NCI-H2107 treated with DMSO at 0.1 percent for 48 hours (cell line): ENCODE measurements at regions not wholly inside any gene's neighbourhood (a gene's known extent, or its start where the extent isn't known, plus 50 kb on each side); places are given as distances from the start of the nearest gene placed in this dataset.

Source experiments
- DNase-seq: peaks from one replicate; lab custom pipeline; 2025; ENCODE audit not compliant: unreplicated experiment; lab: John Stamatoyannopoulos, UW

DNA sequence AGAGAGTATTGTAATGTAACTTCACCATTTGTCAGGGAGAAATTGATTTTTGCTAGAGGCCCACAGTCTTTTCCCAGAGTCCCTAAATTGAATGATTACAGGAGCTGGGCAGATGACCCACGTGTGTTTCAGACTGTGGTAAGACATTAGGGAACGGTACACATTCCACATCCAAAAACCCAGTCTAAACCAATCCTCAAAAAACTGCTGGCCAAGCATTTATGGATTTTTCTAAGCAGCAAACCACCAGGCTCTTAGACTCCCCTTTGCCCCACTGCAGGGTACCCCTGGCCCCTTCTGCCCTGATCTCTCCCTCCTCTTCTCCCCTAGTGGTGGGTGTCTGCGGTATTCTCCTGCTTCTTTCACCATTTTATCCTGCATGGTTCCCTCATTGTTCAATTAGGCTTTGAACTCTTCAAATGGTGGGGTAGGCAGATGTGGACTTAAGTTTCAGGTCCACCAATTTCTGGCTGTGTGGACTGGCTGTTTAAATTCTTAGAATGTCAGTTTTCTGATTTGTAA is 135.5 kb upstream of the SORCS3 start:
- DNase-seq, result no peak

- no peak for DNase-seq
Measured at GRCh38 chr10:104509981-104510380, 131.1 kb upstream of the SORCS3 start.

GRCh38 chr10:104510644-104511043 is 130.4 kb upstream of the SORCS3 start:
- no peak for DNase-seq

DNA sequence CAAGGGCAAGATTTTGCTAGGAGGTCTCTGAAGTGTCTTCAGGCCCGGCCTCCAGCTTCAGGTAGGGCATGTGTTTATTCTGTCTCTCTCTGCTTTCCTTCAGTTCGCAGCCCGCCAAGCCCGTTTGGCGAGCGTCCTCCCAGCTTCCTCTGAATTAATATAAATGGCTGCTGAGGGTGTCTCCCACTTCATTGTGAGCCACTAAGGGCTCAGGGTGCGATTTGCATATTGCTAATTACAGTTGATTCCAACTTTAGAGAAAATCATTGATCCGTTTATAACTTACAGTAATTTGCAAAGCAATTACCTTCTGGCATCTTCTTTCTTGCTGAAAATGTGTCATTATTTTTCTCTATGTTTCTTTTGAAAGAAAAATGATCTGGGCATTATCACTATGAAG is 128.3 kb upstream of the SORCS3 start:
- no peak for DNase-seq

- DNase-seq, result no peak
Measured at GRCh38 chr10:104515678-104516199, 125.4 kb upstream of the SORCS3 start.

DNA sequence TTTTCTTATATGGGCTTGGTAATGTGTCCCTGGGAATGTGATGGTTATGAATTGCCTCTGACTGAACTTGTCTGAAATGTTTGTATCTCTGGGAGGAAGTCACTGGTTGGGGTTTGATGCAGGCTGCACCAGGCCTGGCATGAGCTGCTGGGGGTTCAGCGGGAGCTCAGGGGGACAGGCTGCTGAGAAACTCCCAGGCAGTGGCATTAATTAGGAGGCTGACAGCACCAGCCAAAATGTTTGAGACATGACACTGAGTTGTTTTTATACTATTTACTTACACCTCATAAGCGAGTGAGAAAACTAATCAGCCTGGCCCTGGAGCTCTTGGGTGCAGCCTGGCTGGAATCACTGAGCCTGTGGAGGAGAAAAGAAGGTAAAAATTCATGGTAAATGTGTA is 124.1 kb upstream of the SORCS3 start:
- no peak for DNase-seq

GRCh38 chr10:104517946-104518345 is 123.1 kb upstream of the SORCS3 start:
- no peak for DNase-seq

- DNase-seq, result no peak
Measured at GRCh38 chr10:104518891-104519290, 122.2 kb upstream of the SORCS3 start.

DNA sequence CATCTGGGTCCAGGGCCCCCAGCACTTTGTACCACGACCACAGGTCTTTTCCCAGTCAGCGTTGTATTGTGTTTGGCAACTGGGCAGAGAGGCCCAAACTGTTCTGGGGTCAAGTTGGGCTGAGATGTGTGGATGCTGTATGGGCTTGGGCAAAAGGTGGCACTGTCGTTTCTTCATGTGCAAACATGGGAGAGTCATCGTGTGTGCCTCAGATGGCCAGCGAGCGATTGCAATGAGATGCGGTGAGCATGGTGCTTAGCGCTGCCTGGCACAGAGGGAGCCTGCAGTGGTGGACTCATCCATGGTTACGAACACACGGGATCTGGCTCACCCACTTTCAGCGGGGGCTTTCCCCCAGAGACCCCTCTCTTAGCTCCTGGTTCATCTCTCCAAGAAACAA is 120.4 kb upstream of the SORCS3 start:
- no peak for DNase-seq

DNA sequence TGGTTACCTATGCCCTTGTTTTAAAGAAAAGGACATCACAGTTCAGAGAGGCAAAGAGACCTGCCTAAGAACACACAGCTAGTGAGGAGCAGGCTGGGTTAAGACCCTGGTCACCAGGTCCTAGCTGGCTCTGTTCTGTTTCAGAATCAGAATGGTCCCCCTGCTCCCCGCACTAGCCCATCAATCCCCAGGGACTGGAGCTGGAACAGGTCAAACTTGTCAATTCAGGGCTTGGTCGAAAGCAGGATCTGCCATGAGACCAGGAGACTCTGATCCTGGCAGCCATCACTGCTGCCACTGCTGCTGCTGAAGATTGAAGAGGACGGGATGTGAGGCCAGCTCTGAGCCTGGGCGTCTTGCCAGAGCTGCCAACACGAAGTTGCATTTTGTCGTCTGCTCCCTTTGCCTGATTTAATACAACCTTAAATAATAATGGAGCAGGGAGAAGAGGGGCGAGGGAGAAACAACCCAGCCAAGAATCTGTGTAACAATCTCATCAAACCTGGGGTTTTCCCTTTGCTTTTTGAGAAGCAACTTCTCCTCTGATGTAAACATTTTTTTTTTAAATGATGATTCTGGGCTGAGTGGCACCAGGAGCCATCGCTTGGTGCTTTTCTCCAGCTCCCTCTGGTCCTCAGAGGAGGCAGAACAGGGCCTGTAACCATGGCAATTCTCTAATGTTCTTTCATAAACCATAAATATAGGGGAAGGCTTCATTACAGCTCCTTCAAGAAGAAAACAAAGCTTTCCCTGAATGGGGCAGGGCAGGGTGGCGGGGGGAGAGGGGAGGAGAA is 119.0 kb upstream of the SORCS3 start:
- no peak for DNase-seq

GRCh38 chr10:104526188-104526587 is 114.9 kb upstream of the SORCS3 start:
- DNase-seq, result no peak

- no peak for DNase-seq
Measured at GRCh38 chr10:104527013-104527412, 114.1 kb upstream of the SORCS3 start.

GRCh38 chr10:104540181-104540580 is 100.9 kb upstream of the SORCS3 start:
- no peak for DNase-seq

DNA sequence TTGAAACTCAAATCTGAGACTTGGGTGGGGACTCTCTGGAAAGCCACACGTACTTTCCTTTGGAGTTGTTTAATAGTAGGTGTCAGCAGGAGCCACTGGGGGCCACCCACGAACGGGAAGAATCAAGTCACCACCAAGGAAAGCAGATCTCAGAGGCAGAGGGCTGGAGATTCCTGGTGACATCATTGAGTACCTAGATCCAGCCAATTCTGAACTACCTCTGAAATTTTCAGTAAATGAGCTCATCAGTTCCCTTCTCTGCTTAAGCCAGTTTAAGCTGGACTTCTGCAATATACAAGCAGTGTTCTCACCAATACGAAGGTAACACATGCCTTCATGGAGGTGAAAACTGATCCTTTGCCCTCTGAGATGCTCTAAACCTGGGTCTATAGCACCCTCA is 99.3 kb upstream of the SORCS3 start:
- no peak for DNase-seq

- DNase-seq, result no peak
Measured at GRCh38 chr10:104546336-104546735, 94.8 kb upstream of the SORCS3 start.

GRCh38 chr10:104546756-104547155 is 94.3 kb upstream of the SORCS3 start:
- DNase-seq, result no peak

DNA sequence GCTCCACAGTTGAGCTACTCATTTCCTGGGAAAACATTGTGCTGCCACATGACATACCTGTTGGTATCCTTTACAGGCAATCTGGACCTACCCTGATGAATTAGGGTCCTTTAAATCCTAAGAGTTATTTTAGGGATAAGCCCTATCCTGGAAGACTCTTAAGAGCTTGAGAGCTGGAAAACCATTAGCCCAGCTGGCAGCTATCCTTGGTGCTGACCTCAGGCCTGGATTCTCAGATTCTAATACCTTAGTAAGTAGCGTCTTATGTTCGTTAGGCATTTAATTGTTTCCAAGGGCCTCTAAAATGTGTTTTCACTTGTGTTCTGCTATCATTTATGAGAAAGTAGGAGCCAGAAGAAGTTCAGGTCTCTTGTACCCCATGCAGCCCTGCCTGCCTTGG is 93.0 kb upstream of the SORCS3 start:
- DNase-seq, result no peak

GRCh38 chr10:104556831-104557230 is 84.3 kb upstream of the SORCS3 start:
- no peak for DNase-seq

DNA sequence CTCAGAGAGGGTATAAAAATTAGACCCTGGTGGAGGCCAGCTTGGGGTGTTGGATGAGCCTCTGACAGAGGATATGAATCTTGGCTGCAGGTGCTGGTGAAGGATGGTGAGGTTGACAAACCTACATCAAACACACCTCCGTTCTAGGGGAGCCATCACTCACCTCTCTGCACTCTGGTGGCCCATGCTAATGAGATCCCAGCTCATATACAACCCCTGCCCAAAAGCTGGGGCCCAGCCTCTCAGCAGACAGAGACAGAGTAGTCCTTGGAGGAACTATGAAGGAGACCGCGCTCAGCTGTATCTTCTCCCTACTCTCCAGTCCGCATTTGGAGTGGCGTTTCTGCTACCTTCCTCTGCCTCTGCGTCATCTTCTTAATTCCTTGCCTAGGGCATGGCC is 83.1 kb upstream of the SORCS3 start:
- DNase-seq, result no peak

DNA sequence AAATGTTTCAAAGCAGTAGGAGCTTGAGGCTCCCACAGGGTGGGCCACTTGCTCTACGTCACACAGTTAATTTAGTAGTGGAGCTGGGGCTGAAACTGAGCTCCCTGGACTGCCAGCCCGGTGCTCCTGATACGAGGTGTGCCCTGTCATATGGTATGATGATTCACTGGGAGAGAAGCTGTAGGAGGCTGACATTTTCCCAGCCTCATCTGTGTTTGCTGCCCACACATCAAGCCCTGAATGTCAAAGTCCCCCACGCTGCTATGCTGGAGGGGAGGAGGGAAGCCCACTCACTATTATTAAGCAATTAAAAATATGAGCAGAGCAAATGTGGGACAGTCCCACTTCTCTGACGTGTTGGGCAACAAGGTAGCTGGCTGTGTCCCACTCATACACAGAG is 81.2 kb upstream of the SORCS3 start:
- DNase-seq, result no peak

GRCh38 chr10:104563051-104563450 is 78.0 kb upstream of the SORCS3 start:
- DNase-seq, result no peak

DNA sequence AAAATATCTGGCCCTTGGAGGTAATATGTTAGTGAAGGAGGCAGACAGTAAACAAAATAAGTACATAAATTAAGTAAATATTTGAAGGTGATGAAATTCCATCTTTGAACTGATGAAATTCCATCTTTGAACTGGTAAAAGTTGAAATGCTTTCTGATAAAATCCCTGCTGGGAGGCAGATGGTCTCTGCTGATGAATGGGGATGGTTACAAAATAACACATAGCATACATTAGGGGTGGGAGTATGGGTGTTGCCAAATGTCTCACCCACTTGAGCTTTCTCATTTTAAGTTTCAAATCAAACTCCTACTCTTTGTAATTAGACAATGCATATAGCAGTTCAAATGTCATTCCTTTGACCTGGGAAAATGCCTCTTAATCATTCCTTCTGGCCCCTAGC is 77.5 kb upstream of the SORCS3 start:
- DNase-seq, result no peak

DNA sequence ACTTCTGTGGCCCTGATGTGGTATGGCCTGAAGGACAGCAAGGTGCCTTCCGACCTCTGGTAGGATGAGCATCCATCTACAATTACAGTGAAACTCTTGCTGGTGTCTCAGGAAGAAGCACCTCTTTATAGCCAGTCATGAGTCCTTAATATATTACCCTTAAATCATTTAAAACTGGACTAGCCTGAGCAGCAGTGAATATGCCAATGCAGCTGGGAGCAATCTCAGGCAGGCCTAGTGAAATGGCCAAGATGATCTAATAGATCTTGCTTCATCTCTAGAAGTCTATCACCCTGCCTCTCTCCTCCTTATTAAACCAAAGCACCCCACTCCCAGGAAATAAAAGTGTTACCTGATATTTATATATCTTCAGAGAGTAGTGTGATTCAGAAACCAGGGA is 66.7 kb upstream of the SORCS3 start:
- DNase-seq, result no peak
